Midbrain (tissue), 1 donor: ENCODE measurements at regions not wholly inside any gene's neighbourhood (a gene's known extent, or its start where the extent isn't known, plus 50 kb on each side); places are given as distances from the start of the nearest gene placed in this dataset.
"Not testable (repeated sequence)": the region's sequence is repeated elsewhere in the genome, so short reads cannot be mapped to it uniquely, and the experiment has no call there.

Source experiments
- DNase-seq: peaks from one replicate; lab custom pipeline; 2025; lab: John Stamatoyannopoulos, UW

- DNase-seq: no peak
Observed at GRCh38 chr17:68700421-68700820, 99.3 kb upstream of the FAM20A start.

DNA sequence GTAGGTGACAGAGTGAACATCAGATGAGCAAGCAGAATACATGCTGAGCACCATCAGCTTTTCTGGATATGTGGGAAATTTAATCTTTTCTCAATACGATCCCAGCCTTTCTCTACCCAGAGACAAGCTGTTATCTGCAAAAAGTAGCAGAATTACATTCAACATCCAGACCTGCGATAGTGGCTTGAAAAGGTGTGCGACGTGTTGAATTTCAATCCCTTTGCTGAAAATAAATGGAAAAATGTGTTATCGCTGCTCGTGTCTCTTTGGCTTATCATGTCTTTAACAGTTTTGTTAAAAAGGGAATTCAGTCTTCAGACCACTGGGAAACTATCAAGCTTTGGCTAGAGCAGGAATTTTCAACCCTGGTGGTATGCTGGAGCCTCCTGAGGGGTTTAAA lies 98.8 kb upstream of the FAM20A start:
- no peak for DNase-seq

GRCh38 chr17:68698746-68699145 lies 97.6 kb upstream of the FAM20A start:
- no peak for DNase-seq

DNA sequence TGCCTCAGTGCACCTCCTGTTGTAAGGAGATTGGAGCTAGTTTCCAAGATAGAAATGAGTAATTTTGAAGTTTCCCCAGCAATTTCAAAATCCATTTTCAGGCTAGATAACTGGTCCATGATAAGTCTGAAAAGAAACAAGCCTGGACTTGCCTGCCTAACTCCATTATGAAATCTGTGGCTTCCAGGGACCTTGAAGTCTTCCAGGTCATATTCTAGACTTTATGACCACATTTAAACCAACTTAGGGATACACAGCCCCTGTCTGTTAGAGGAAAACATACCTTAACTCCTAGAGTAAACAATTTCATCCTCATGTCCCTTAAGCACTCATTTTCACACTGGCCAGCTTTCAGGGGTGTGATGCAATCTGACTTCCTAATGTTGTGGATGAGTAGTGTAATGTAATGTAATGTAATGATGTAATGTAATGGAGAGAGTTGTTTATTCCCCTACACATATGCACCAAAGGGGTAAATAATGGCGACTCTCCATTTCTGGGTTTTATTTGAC lies 96.7 kb upstream of the FAM20A start:
- DNase-seq: no peak

DNA sequence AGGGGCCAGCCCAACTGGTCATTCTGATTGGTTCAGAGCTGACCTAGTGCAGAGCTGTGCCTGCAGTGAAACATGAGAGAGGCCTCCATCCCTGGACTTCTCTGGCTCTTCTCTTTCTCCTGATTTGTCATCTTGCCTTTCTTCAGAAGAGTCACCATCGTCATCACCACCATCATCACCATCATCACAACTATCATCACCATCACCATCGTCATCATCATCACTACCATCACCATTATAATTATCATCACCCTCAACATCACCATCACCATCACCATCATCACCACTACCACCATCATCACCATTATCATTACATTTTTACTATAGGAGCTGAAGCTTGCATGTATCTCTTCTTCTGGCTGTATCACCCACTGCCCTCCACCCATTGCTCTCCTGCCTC lies 94.5 kb upstream of the FAM20A start:
- DNase-seq: no peak

DNA sequence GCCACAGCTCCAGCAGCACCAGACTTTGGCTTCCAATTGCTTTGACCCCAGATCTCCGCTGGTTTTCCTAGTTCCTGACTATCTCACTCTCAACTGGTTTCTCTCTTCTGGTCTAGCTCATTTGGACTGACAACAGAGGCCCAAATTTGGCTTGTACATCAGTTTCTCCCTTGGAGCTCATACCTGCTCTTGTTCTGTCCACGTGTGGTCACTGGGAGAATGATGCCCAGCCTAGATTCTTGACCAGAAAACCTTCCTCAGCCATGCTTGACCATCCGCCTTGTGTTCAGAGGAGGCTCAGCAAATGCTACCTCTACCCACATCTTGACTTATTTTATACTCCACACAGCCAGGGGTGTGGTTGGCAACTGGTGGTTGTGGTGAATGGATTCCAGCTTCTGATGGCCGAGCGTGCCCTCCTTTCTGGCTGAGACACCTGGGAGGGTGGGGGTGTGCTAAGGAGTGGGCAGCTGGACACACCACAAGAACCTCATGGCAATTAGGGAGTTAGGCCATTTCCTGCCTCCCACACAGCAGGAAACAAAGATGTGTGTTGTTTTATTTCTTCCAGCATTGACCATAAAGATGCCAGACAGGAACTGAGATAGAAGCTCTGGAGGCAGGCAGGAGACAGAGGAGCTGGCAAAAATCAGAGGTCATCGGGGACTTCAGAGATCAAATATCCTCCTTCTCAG lies 93.8 kb upstream of the FAM20A start:
- DNase-seq: no peak

DNA sequence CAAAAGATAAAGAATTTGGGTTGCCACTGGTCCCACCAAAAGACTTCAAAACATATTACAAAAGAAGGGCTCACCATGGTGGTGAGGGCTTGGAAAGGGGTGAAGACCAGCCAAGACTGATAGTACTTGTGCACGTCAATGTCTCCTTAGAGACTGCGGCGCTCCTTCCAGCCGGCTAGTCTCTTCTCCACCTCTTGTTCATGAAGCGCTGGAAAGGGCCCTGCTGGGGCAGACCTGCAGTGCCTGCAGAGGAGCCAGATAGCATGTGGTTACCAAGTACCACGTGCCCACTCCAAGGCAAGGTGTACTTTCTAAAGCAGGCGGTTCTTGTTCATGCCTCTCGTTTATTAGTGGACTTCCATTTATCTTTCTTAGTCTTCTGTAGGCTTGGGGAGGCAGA lies 92.7 kb upstream of the FAM20A start:
- DNase-seq: no peak

- DNase-seq: no peak
Observed at GRCh38 chr17:68693466-68693865, 92.3 kb upstream of the FAM20A start.

DNA sequence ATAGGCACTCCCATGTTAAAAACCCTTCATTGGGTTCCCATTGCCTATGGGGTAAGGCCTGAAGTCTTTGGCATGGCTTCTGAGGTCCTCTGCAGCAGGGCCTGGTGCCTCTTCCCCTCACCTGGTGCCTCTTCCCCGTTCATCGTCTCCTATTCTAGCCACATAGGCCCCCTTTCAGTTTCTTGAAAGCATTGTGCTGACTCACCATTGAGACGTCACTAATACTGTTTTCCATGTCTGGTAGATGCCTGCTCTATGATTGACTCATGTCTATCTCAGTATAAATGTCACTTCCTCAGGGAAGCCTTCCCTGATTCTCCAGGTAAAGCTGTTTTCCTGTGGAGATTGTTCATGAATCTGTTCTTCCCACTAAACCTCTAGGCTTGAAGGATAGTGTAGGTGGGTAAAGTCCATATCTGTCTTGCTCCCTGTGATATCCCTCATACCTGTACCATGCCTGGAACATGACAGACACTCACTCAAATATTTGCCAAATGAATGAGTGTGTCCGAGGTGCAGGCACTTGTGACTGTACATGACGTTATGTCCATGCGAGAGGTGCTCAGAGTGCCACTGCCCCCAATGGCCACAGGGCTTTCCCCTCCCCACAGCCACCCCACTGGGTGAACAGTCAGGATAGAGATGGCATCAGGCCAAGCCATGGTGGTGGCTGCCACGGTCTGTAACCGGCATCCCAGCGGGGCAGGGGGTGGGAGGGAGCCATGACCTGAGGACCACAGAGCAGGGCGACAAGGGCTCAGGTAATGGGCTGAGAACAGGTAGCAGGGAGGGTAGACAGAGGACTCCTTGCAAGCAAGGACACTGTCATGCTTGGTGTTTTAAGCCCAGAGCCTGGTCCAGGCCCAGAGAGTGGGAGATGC lies 85.2 kb upstream of the FAM20A start:
- no peak for DNase-seq

DNA sequence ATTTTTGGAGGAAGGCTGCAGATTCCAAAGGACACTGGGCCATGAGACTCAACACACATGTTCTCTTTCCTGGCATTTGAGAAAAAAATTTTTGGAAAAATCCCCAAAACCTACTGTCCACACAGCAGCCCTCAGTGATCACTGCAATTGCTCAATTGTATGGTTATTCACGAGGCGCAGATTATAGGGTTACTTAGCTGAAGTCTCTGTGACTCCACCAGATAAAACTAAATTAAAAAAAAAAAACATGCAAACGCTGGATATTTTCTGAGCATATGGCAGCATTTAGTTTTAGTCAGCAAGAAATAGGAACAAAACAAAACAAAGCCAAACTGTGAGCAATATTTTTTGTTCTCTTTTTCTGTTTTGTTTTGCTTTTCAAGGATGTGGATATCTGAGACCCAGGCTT lies 83.8 kb upstream of the FAM20A start:
- no peak for DNase-seq

DNA sequence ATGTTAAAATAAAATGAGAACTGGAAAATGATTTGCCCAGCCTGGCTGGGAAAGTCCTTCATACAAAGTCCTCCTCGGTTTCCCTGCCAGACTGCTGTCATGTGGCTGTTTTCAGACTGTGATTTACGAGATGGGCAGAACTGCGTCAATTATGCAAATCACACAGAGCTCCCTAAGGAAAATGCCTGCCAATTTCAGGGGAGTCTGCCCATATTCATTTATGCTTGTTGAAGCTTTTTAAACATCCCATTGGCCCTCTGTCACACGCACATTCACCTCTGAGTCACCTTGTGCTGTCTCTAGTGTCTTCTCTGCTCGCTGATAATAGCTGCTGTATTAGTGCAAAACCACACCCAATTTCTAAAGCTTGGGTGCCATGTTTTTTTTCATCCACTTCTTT lies 81.7 kb upstream of the FAM20A start:
- DNase-seq: no peak

GRCh38 chr17:68679882-68680281 lies 78.7 kb upstream of the FAM20A start:
- no peak for DNase-seq

- DNase-seq: no peak
Observed at GRCh38 chr17:68676856-68677255, 75.7 kb upstream of the FAM20A start.

DNA sequence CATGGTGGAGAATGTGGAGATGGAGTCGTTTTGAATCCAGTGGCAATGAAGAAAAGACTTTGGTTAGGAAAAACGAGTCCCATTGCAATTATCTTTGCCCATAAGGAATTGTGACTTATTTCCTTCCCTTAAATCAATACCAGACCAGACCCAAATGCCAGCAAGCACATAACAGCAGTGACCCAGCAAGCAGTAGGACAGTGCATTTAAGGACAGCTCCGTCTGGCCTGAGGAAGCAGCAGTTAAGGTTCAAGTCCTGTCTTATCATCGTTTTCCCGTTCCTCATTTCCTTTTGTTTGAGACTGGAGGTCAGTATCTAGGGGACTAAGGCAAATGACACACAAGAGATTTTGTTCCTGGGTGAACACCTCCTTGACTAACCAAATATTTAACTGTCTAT lies 74.6 kb upstream of the FAM20A start:
- no peak for DNase-seq

- DNase-seq: no peak
Observed at GRCh38 chr17:68674029-68674925, 73.1 kb upstream of the FAM20A start.

DNA sequence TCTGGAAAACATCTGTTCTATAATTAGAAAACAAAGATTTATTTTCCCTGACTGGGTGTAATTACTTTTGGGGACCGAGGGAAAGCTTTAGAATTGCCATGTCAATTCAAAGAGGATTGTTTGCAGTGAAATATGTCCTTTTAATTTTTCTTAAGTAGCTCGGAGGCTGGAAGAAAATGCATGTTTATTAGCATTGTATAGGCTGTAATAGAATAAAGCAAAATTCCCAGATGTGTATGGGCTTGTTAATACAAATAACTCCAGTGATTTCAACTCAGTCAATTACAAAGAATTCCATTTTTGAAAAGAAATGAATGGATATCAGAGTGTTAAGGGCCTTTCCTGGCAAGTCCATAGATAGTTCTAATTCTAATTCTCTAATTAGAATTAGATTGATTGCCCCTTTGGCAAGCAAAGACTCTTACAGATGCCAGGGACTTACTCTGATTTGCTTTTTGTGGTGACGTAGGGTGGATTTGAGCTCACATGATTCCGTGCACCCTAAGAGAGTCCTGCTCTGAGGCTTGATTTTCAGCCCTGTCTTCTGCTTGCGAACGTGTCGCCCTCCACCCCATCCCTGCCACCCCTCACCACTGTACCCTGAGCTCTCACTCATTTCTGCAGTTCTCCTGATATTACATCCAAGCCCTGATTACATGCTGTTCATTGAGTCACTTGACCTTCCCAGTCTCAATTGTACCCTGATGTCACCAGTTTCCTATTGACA lies 70.0 kb upstream of the FAM20A start:
- no peak for DNase-seq

- not testable (repeated sequence) for DNase-seq
Observed at GRCh38 chr17:68666438-68666837, 65.3 kb upstream of the FAM20A start.

GRCh38 chr17:68665373-68665772 lies 64.2 kb upstream of the FAM20A start:
- DNase-seq: no peak

GRCh38 chr17:68662479-68662878 lies 61.3 kb upstream of the FAM20A start:
- DNase-seq: no peak

- no peak for DNase-seq
Observed at GRCh38 chr17:68662037-68662432, 60.9 kb upstream of the FAM20A start.

GRCh38 chr17:68661265-68662036 lies 60.3 kb upstream of the FAM20A start:
- DNase-seq: no peak
